Astrocyte (in vitro differentiated cells and primary cell): ENCODE measurements at regions not wholly inside any gene's neighbourhood (a gene's known extent, or its start where the extent isn't known, plus 50 kb on each side); places are given as distances from the start of the nearest gene placed in this dataset.

Experiments
- DNase-seq: peaks from one replicate; pipeline ENCODE4 v3.0.0-alpha.2; 2010; ENCODE audit warnings: low read depth
- FAIRE-seq: peaks from 2 replicates; lab custom pipeline; 2011; peaks lifted over from hg19 to GRCh38; lab: Jason Lieb, UNC
- H2AFZ ChIP-seq: 2 replicates; pipeline ENCODE4 v1.6.0; 2012; ENCODE audit warnings: low read depth, low read length, inconsistent platforms
- H3K27ac ChIP-seq: 2 replicates; pipeline ENCODE4 v1.5.1; 2011; ENCODE audit warnings: low read depth, low read length, inconsistent platforms
- H3K27me3 ChIP-seq: 2 replicates; pipeline ENCODE4 v1.6.0; 2011; ENCODE audit warnings: low read length, inconsistent platforms; ENCODE audit not compliant: insufficient read depth
- H3K36me3 ChIP-seq: 2 replicates; pipeline ENCODE4 v1.5.1; 2011; ENCODE audit warnings: low read length, inconsistent platforms; ENCODE audit not compliant: insufficient read depth
- H3K4me1 ChIP-seq: 2 replicates; pipeline ENCODE4 v1.5.1; 2011; ENCODE audit warnings: low read length, inconsistent platforms; ENCODE audit not compliant: insufficient read depth
- H3K4me2 ChIP-seq: 2 replicates; pipeline ENCODE4 v1.6.0; 2012; ENCODE audit warnings: low read length, inconsistent platforms
- H3K4me3 ChIP-seq: 2 replicates; pipeline ENCODE4 v1.5.1; 2011; ENCODE audit warnings: low read depth, mild to moderate bottlenecking, low read length, inconsistent platforms; ENCODE audit not compliant: insufficient read depth
- H3K79me2 ChIP-seq: 2 replicates; pipeline ENCODE4 v1.6.0; 2012; ENCODE audit warnings: mild to moderate bottlenecking, low read length, inconsistent platforms; ENCODE audit not compliant: insufficient read depth
- H3K9ac ChIP-seq: 2 replicates; pipeline ENCODE4 v1.6.0; 2012; ENCODE audit warnings: mild to moderate bottlenecking, low read length, inconsistent platforms
- H3K9me3 ChIP-seq: 2 replicates; pipeline ENCODE4 v1.5.1; 2012; ENCODE audit warnings: low read depth, mild to moderate bottlenecking, low read length, inconsistent platforms; ENCODE audit not compliant: insufficient read depth
- H4K20me1 ChIP-seq: 2 replicates; pipeline ENCODE4 v1.6.0; 2012; ENCODE audit warnings: low read length, inconsistent platforms; ENCODE audit not compliant: insufficient read depth
- H3K27ac Mint-ChIP-seq: one replicate; pipeline ENCODE4 v1.8.0; 2021; ENCODE audit warnings: mild to moderate bottlenecking, mixed read lengths; ENCODE audit not compliant: unreplicated experiment
- H3K27me3 Mint-ChIP-seq: one replicate; pipeline ENCODE4 v1.8.0; 2021; ENCODE audit warnings: low read depth, mixed read lengths; ENCODE audit not compliant: unreplicated experiment
- H3K36me3 Mint-ChIP-seq: one replicate; pipeline ENCODE4 v1.8.0; 2021; ENCODE audit warnings: low read depth, mixed read lengths; ENCODE audit not compliant: unreplicated experiment
- H3K4me1 Mint-ChIP-seq: one replicate; pipeline ENCODE4 v1.8.0; 2021; ENCODE audit warnings: low read depth, mixed read lengths; ENCODE audit not compliant: unreplicated experiment
- H3K4me3 Mint-ChIP-seq: one replicate; pipeline ENCODE4 v1.8.0; 2021; ENCODE audit warnings: mild to moderate bottlenecking, moderate library complexity, mixed read lengths; ENCODE audit not compliant: unreplicated experiment
- H3K9me3 Mint-ChIP-seq: one replicate; pipeline ENCODE4 v1.8.0; 2021; ENCODE audit warnings: mild to moderate bottlenecking, mixed read lengths; ENCODE audit not compliant: unreplicated experiment
- EZH2 ChIP-seq: IDR thresholded peaks from 2 replicates; pipeline ENCODE4 v1.6.1; 2012; ENCODE audit warnings: mild to moderate bottlenecking, low read length, inconsistent platforms; ENCODE audit not compliant: insufficient read depth
- TF ChIP-seq, protein P1 (sequence below): IDR thresholded peaks from 2 replicates; pipeline ENCODE4 v1.5.1; 2011; ENCODE audit warnings: low read depth, mild to moderate bottlenecking, inconsistent platforms, low read length, moderate library complexity; ENCODE audit not compliant: insufficient read depth

- FAIRE-seq: no peak
- TF ChIP-seq, protein P1, sequence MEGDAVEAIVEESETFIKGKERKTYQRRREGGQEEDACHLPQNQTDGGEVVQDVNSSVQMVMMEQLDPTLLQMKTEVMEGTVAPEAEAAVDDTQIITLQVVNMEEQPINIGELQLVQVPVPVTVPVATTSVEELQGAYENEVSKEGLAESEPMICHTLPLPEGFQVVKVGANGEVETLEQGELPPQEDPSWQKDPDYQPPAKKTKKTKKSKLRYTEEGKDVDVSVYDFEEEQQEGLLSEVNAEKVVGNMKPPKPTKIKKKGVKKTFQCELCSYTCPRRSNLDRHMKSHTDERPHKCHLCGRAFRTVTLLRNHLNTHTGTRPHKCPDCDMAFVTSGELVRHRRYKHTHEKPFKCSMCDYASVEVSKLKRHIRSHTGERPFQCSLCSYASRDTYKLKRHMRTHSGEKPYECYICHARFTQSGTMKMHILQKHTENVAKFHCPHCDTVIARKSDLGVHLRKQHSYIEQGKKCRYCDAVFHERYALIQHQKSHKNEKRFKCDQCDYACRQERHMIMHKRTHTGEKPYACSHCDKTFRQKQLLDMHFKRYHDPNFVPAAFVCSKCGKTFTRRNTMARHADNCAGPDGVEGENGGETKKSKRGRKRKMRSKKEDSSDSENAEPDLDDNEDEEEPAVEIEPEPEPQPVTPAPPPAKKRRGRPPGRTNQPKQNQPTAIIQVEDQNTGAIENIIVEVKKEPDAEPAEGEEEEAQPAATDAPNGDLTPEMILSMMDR: no peak
- no peak for TF ChIP-seq EZH2
- Histone ChIP-seq H3K36me3 (no peaks in the 10 kb centered on the region), H3K9me3 (no peaks in the 10 kb centered on the region), H3K4me2 (no peak overlapping the region), H4K20me1 (no peaks in the 10 kb centered on the region), H3K9ac (no peak overlapping the region), H3K4me3 (no peak overlapping the region), H3K4me1 (no peaks in the 10 kb centered on the region), H3K27me3 (no peaks in the 10 kb centered on the region), H3K27ac (no peak overlapping the region), H3K79me2 (no peaks in the 10 kb centered on the region), H2AFZ (no peak overlapping the region)
- Mint-ChIP-seq H3K27ac (no peak overlapping the region), H3K4me1 (no peaks in the 10 kb centered on the region), H3K27me3 (no peaks in the 10 kb centered on the region), H3K4me3 (no peak overlapping the region), H3K36me3 (no peaks in the 10 kb centered on the region), H3K9me3 (no peaks in the 10 kb centered on the region)
- DNase-seq: no peak
These were observed 135.2 kb downstream of the SLIT2 start for GRCh38 chr4:20386906-20387305.

- H3K9me3 ChIP-seq: no peaks in the 10 kb centered on the region
- H3K36me3 ChIP-seq: no peaks in the 10 kb centered on the region
- no peaks in the 10 kb centered on the region for H3K4me1 ChIP-seq
- no peak for FAIRE-seq
- DNase-seq: peak; percentile 62
- H3K27me3 ChIP-seq: no peaks in the 10 kb centered on the region
- H4K20me1 ChIP-seq: no peaks in the 10 kb centered on the region
- no peak overlapping the region for H3K4me3 ChIP-seq
- H3K4me2 ChIP-seq: no peak overlapping the region
- H3K36me3 Mint-ChIP-seq: no peaks in the 10 kb centered on the region
- no peaks in the 10 kb centered on the region for H3K27me3 Mint-ChIP-seq
- H3K4me3 Mint-ChIP-seq: no peak overlapping the region
- H3K9ac ChIP-seq: no peak overlapping the region
- no peak overlapping the region for H2AFZ ChIP-seq
- TF ChIP-seq EZH2: no peak
- TF ChIP-seq, protein P1: no peak
- no peaks in the 10 kb centered on the region for H3K9me3 Mint-ChIP-seq
- H3K4me1 Mint-ChIP-seq: no peaks in the 10 kb centered on the region
- no peaks in the 10 kb centered on the region for H3K79me2 ChIP-seq
- H3K27ac Mint-ChIP-seq: no peak overlapping the region
- no peak overlapping the region for H3K27ac ChIP-seq
These were observed 139.5 kb downstream of the SLIT2 start for GRCh38 chr4:20391198-20391597.

DNA sequence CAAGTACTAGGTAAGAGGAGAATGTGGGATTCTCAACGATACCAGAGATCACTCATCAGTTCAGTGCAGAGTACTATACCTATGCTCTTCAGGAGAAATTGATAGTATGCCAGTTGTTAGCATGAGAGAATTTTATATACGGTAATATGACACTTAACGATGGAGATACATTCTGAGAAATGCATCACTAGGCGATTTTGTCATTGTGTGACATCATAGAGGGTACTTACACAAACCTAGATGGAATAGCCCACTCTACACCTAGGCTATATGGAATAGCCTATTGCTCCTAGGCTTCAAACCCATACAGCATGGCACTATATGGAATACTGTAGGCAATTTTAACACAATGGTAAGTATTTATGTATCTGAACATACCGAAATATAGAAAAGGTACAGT, 140.2 kb downstream of the SLIT2 start:
- no peaks in the 10 kb centered on the region for H3K9me3 Mint-ChIP-seq
- H3K27me3 Mint-ChIP-seq: no peaks in the 10 kb centered on the region
- Histone ChIP-seq H3K27ac (no peak overlapping the region), H2AFZ (no peak overlapping the region), H3K9me3 (no peaks in the 10 kb centered on the region), H3K4me2 (no peak overlapping the region), H3K4me1 (no peaks in the 10 kb centered on the region), H3K79me2 (no peaks in the 10 kb centered on the region), H3K9ac (no peak overlapping the region), H3K4me3 (no peak overlapping the region), H3K36me3 (no peaks in the 10 kb centered on the region), H4K20me1 (no peaks in the 10 kb centered on the region), H3K27me3 (no peaks in the 10 kb centered on the region)
- H3K27ac Mint-ChIP-seq: no peak overlapping the region
- TF ChIP-seq EZH2: no peak
- TF ChIP-seq, protein P1: no peak
- no peak for FAIRE-seq
- H3K4me3 Mint-ChIP-seq: no peak overlapping the region
- H3K36me3 Mint-ChIP-seq: no peaks in the 10 kb centered on the region
- H3K4me1 Mint-ChIP-seq: no peaks in the 10 kb centered on the region
- no peak for DNase-seq
